ENCODE measurements at regions not wholly inside any gene's neighbourhood (a gene's known extent, or its start where the extent isn't known, plus 50 kb on each side); places are given as distances from the start of the nearest gene placed in this dataset.

- no peak for TF ChIP-seq CTCF (IDR thresholded peaks at IDR 0.05)
- no peak for TF ChIP-seq POLR2A (IDR thresholded peaks at IDR 0.05)
Measured at GRCh38 chr6:121682666-121683065, 247.2 kb downstream of the GJA1 start.

Measured in ovary (tissue), 3 donors.